Adrenal gland (tissue), 9 donors: ENCODE measurements at regions not wholly inside any gene's neighbourhood (a gene's known extent, or its start where the extent isn't known, plus 50 kb on each side); places are given as distances from the start of the nearest gene placed in this dataset.
A peak's percentile ranks its signal among the peaks of the same experiment; 100 is the strongest.

Source experiments
- DNase-seq, 7 donors: peaks; one replicate each; pipeline ENCODE4 v3.0.0-alpha.2; 2019 to 2020
- H3K27ac ChIP-seq, 5 donors: fragments of 200-600 bp; sonication (generic) in 4 of 5; 1 replicate in 3 of 5; 2 replicates in 2 of 5; pipeline versions ENCODE4 v1.5.1 to v1.8.0; 2016 to 2020; ENCODE audit warnings: mild to moderate bottlenecking in 1 of 5
- H3K27me3 ChIP-seq: fragments of 200-600 bp; 2 replicates; pipeline ENCODE4 v1.8.0; 2021
- H3K36me3 ChIP-seq, 2 donors: fragments of 200-600 bp; replicated peaks in 1 of 2; 1 replicate in 1 of 2; 2 replicates in 1 of 2; pipeline versions ENCODE4 v1.5.1 to v1.8.0; 2018 to 2022
- H3K4me1 ChIP-seq, 2 donors: fragments of 200-600 bp; replicated peaks in 1 of 2; 1 replicate in 1 of 2; 2 replicates in 1 of 2; pipeline versions ENCODE4 v1.5.1 to v1.8.0; 2018 to 2021
- H3K4me3 ChIP-seq, 4 donors: fragments of 200-600 bp; sonication (generic) in 3 of 4; one replicate each; pipeline ENCODE4 v1.5.1; 2016 to 2018
- H3K9me3 ChIP-seq, 3 donors: fragments of 200-600 bp; sonication (generic) in 1 of 3; replicated peaks in 1 of 3; 1 replicate in 2 of 3; 2 replicates in 1 of 3; pipeline versions ENCODE4 v1.5.1 to v1.8.0; 2016 to 2021
- POLR2A ChIP-seq, 2 donors: fragments of 450-650 bp; IDR thresholded peaks; one replicate each; pipeline ENCODE4 v1.6.1; 2017; ENCODE audit warnings: antibody characterized with exemption in 2 of 2, mild to moderate bottlenecking in 2 of 2, moderate library complexity in 1 of 2
- WGBS, 4 donors: extraction: QIAGEN DNeasy Blood & Tissue Kit in 2 of 4; methylation state at CpG; one replicate each; pipeline versions ENCODE4 v1.1.5 to v1.1.7; 2013 to 2017; 5-methylcytosine and 5-hydroxymethylcytosine counted together
- intact Hi-C, 2 donors: fragments of 100-400 bp; cut with DNase I; formaldehyde crosslinking; loops; one replicate each; pipeline versions ENCODE4 v1.14.1 to v1.15.0; 2022 to 2023
- TF ChIP-seq, protein P1 (sequence below), 6 experiments: fragments of 450-650 bp in 4 of 6; fragments of 200-600 bp in 2 of 6; sonication (generic) in 1 of 6; IDR thresholded peaks; 1 replicate in 5 of 6; 2 replicates in 1 of 6; pipeline versions ENCODE4 v1.5.1 to v1.8.0; 2016 to 2021; ENCODE audit warnings: antibody characterized with exemption in 6 of 6, mild to moderate bottlenecking in 2 of 6, moderate library complexity in 1 of 6
- donor health status: healthy with polysubstance abuse.
- donor health status: Bipolar disorder and iron deficiency.
- donor health status: DM: yes; HTN: yes; CAD: no.
- donor health status: DM: no; HTN: no; CAD: no.
- donor health status: DM: no; HTN: no; CAD: no.

DNA sequence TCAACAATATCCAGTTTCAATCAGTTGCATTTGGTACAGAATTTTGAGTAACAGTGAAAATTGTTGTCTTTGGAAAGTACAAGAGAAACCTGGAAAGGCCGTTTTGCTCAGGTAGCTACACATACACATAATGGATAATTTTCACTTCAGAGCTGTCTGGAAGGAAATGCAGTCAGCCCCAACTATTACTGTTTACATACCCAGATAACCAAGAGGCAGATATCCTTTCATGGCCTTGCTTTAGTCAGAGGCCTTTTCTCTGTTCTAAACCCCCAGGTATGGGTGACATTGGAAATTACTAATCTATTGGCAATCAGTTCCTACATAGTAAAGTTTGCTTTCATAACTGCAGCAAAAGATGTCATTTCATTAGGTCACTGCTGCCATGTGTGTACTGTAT lies 244.9 kb upstream of the EMCN start:
- 58 to 86% (median 75%) methylated on average over 1 of the region's 1 CpG for WGBS, 4 donors

DNA sequence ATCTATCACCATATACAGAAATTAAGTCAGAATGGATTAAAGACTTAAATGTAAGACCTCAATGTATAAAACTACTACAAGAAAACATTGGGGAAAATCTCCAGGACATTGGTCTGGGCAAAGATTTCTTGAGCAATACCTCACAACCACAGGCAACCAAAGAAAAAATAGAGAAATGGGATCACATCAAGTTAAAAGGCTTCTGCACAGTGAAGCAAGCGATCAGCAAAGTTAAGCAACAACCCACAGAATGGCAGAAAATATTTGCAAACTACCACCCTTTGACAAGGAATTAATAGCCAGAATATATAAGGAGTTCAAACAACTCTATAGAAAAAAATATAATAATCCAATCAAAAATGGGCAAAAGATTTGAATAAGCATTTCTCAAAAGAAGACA lies 236.9 kb upstream of the EMCN start:
- TF ChIP-seq POLR2A (IDR thresholded peaks at IDR 0.05), result no peak
- TF ChIP-seq, protein P1, sequence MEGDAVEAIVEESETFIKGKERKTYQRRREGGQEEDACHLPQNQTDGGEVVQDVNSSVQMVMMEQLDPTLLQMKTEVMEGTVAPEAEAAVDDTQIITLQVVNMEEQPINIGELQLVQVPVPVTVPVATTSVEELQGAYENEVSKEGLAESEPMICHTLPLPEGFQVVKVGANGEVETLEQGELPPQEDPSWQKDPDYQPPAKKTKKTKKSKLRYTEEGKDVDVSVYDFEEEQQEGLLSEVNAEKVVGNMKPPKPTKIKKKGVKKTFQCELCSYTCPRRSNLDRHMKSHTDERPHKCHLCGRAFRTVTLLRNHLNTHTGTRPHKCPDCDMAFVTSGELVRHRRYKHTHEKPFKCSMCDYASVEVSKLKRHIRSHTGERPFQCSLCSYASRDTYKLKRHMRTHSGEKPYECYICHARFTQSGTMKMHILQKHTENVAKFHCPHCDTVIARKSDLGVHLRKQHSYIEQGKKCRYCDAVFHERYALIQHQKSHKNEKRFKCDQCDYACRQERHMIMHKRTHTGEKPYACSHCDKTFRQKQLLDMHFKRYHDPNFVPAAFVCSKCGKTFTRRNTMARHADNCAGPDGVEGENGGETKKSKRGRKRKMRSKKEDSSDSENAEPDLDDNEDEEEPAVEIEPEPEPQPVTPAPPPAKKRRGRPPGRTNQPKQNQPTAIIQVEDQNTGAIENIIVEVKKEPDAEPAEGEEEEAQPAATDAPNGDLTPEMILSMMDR (IDR thresholded peaks at IDR 0.05), result no peak
- Histone ChIP-seq H3K9me3 (no peaks in the 10 kb centered on the region), H3K36me3 (no peaks in the 10 kb centered on the region), H3K27me3 (no peaks in the 10 kb centered on the region), H3K4me1 (no peaks in the 10 kb centered on the region), H3K4me3 (no peak overlapping the region), H3K27ac (no peak overlapping the region)
- intact Hi-C loops, result no loop called here
- 83 to 92% (median 86%) methylated on average over 1 of the region's 1 CpG for WGBS, 4 donors
- no peak for DNase-seq

More for the DNA sequence above, 244.9 kb upstream of the EMCN start:
- Histone ChIP-seq H3K27ac (no peak overlapping the region), H3K4me3 (no peak overlapping the region), H3K4me1 (no peaks in the 10 kb centered on the region), H3K27me3 (no peaks in the 10 kb centered on the region), H3K36me3 (no peaks in the 10 kb centered on the region), H3K9me3 (no peaks in the 10 kb centered on the region)
- DNase-seq, result no peak
- TF ChIP-seq, protein P1 (IDR thresholded peaks at IDR 0.05), result no peak
- TF ChIP-seq POLR2A (IDR thresholded peaks at IDR 0.05), result no peak
- intact Hi-C loops, result no loop called here

DNA sequence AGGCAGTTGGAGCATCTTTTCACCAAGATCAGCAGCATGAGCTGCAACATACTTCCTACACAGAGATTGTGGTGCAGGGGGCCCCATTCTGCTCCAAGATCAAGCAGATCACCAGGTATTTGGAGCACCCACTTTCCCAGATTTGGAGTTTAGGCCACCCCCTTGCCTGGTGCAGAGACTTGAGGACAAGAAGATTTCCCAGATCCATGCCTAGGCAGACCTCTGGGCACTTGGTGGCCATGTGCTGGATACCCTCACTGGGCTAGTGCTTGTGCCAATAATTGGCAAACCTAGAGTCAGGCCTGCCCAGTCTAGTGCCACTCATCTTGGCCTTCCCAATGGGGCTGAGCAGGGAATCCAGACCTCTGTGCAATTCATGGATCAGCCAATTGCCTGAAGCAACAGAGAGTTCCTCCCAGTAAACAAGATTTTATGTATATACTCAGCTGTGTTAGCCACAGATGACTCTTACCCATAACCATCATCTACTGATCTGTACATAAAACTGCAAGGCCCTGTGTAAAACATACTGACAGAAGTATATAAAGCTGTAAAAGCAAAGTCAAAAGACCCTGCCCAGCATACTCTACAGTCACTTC lies 228.4 kb upstream of the EMCN start:
- no peak for DNase-seq
- Histone ChIP-seq H3K36me3 (no peaks in the 10 kb centered on the region), H3K4me1 (no peaks in the 10 kb centered on the region), H3K27ac (no peak overlapping the region), H3K27me3 (no peaks in the 10 kb centered on the region), H3K9me3 (no peaks in the 10 kb centered on the region), H3K4me3 (no peak overlapping the region)
- intact Hi-C loops, result loop anchor here in 1 of 2 donors (10.0 kb wide), 1 partner anchor 321 kb away; no protein-coding TSS in a partner anchor
- TF ChIP-seq POLR2A (IDR thresholded peaks at IDR 0.05), result no peak
- TF ChIP-seq, protein P1 (IDR thresholded peaks at IDR 0.05), result no peak

DNA sequence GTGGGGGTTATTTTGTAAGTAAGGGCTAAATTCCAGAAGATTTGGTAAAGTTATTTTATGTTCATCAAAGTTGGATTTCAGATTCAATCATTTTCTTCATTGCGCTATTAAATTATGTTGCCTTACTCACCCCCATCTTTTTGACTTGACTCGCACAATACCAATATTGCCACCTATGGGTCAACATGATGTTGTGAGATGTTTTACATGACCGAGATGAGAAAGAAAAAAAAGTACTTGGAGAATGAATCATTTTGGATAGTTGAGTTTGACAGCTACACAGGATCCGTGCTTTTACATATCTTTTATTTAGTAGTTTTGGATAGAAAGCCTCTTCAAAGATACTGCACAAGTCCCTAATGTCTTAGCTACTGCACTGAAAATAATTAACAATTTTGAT lies 224.2 kb upstream of the EMCN start:
- TF ChIP-seq POLR2A (IDR thresholded peaks at IDR 0.05), result no peak
- TF ChIP-seq, protein P1 (IDR thresholded peaks at IDR 0.05), result peak; percentile 36 to 60 (median 52)
- Histone ChIP-seq H3K9me3 (no peaks in the 10 kb centered on the region), H3K27ac (no peak overlapping the region), H3K4me3 (no peak overlapping the region), H3K4me1 (peaks cover 4 to 7% of the 10 kb centered on the region in 2 donors), H3K36me3 (no peaks in the 10 kb centered on the region), H3K27me3 (no peaks in the 10 kb centered on the region)
- intact Hi-C loops, result loop anchor here in 1 of 2 donors (10.0 kb wide), 1 partner anchor 317 kb away; no protein-coding TSS in a partner anchor
- 28 to 39% (median 34%) methylated on average over 4 of the region's 4 CpGs for WGBS, 4 donors
- DNase-seq, result peak in 1 of 7 donors; percentile 11
